H1 (cell line): ENCODE measurements at regions not wholly inside any gene's neighbourhood (a gene's known extent, or its start where the extent isn't known, plus 50 kb on each side); places are given as distances from the start of the nearest gene placed in this dataset.

Source experiments
- CTCF ChIA-PET: fragments of 300-600 bp; sonication (Branson Sonifier 250); formaldehyde crosslinking; loops from one replicate; lab custom pipeline; 2021; ENCODE audit not compliant: partially characterized antibody; lab: Charles Lee
- POLR2A ChIA-PET: fragments of 300-600 bp; sonication (Branson Sonifier 250); formaldehyde crosslinking; loops from one replicate; lab custom pipeline; 2021; ENCODE audit warnings: inconsistent platforms; ENCODE audit not compliant: partially characterized antibody; lab: Charles Lee
- DNase-seq, 2 experiments: peaks; one replicate each; pipeline versions ENCODE4 v3.0.0 to v3.0.0-alpha.2; 2010 to 2022; ENCODE audit warnings: low spot score in 2 of 2, low read depth in 1 of 2, mixed read lengths in 1 of 2
- FAIRE-seq: peaks from 2 replicates; lab custom pipeline; 2011; peaks lifted over from hg19 to GRCh38; lab: Jason Lieb, UNC
- H2AFZ ChIP-seq: 2 replicates; pipeline ENCODE4 v1.8.1; 2012; ENCODE audit warnings: low read length, inconsistent platforms
- H2AK5ac ChIP-seq: 2 replicates; pipeline ENCODE4 v1.6.1; 2013; ENCODE audit warnings: low read depth, low read length
- H2BK120ac ChIP-seq: replicated peaks from 2 replicates; pipeline ENCODE3; 2013; ENCODE audit warnings: low read depth, low read length, inconsistent platforms
- H2BK12ac ChIP-seq: 2 replicates; pipeline ENCODE4 v1.6.1; 2013; ENCODE audit warnings: low read depth, low read length
- H2BK15ac ChIP-seq: 2 replicates; pipeline ENCODE4 v1.6.1; 2013; ENCODE audit warnings: low read length
- H2BK20ac ChIP-seq: 2 replicates; pipeline ENCODE4 v1.6.1; 2013; ENCODE audit warnings: low read length
- H2BK5ac ChIP-seq: 2 replicates; pipeline ENCODE4 v1.6.1; 2013; ENCODE audit warnings: low read depth, low read length
- H3K14ac ChIP-seq: 2 replicates; pipeline ENCODE4 v1.6.1; 2013; ENCODE audit warnings: inconsistent platforms; ENCODE audit not compliant: insufficient read length
- H3K18ac ChIP-seq: 2 replicates; pipeline ENCODE4 v1.6.1; 2013; ENCODE audit warnings: low read length; ENCODE audit errors: extremely low read depth
- H3K23ac ChIP-seq: 2 replicates; pipeline ENCODE4 v1.6.1; 2013; ENCODE audit warnings: inconsistent platforms; ENCODE audit not compliant: insufficient read length
- H3K23me2 ChIP-seq: 2 replicates; pipeline ENCODE4 v1.6.1; 2013; ENCODE audit warnings: low read depth, low read length
- H3K27ac ChIP-seq: 2 replicates; pipeline ENCODE4 v1.6.1; 2011; ENCODE audit warnings: low read depth, low read length, inconsistent platforms
- H3K27me3 ChIP-seq, 4 experiments: replicated peaks in 1 of 4; 1 replicate in 1 of 4; 2 replicates in 3 of 4; pipeline versions ENCODE4 v1.6.1 to v1.8.1; 2011 to 2013; ENCODE audit warnings: low read length in 3 of 4, mild to moderate bottlenecking in 3 of 4, inconsistent platforms in 2 of 4, mixed read lengths in 2 of 4, moderate library complexity in 1 of 4; ENCODE audit not compliant: control insufficient read depth in 3 of 4, insufficient read depth in 3 of 4; ENCODE audit errors: extremely low read depth in 1 of 4
- H3K36me3 ChIP-seq, 4 experiments: 2 replicates each; pipeline versions ENCODE4 v1.6.1 to v1.8.1; 2011 to 2013; ENCODE audit warnings: mild to moderate bottlenecking in 4 of 4, low read length in 3 of 4, moderate library complexity in 2 of 4, control low read depth in 1 of 4, inconsistent platforms in 1 of 4; ENCODE audit not compliant: insufficient read depth in 4 of 4, control insufficient read depth in 2 of 4
- H3K4ac ChIP-seq: replicated peaks from 2 replicates; pipeline ENCODE3; 2013; ENCODE audit warnings: low read length, low read depth, mixed read lengths, inconsistent platforms; ENCODE audit not compliant: insufficient read length
- H3K4me1 ChIP-seq, 4 experiments: replicated peaks in 1 of 4; 1 replicate in 1 of 4; 2 replicates in 3 of 4; pipeline versions ENCODE4 v1.6.1 to v1.8.1; 2011 to 2013; ENCODE audit warnings: low read length in 3 of 4, inconsistent platforms in 2 of 4, mixed read lengths in 1 of 4; ENCODE audit not compliant: insufficient read depth in 4 of 4, control insufficient read depth in 3 of 4
- H3K4me2 ChIP-seq, 2 experiments: 2 replicates each; pipeline versions ENCODE4 v1.6.1 to v1.8.1; 2011 to 2013; ENCODE audit warnings: low read depth in 2 of 2, low read length in 2 of 2, control low read depth in 1 of 2, inconsistent platforms in 1 of 2, mild to moderate bottlenecking in 1 of 2; ENCODE audit not compliant: insufficient read depth in 1 of 2
- H3K4me3 ChIP-seq, 4 experiments: fragments of 200-600, 300-600 bp in 1 of 4; sonication (generic), shearing (Covaris generic), sonication (Bioruptor Twin) in 1 of 4; 2 replicates each; pipeline versions ENCODE4 v1.5.1 to v1.8.1; 2011 to 2016; ENCODE audit warnings: low read length in 4 of 4, low read depth in 3 of 4, control low read depth in 2 of 4, inconsistent platforms in 2 of 4, mild to moderate bottlenecking in 2 of 4, mixed read lengths in 1 of 4, moderate library complexity in 1 of 4; ENCODE audit not compliant: insufficient read depth in 2 of 4; ENCODE audit errors: extremely low read depth in 1 of 4
- H3K56ac ChIP-seq: replicated peaks from 2 replicates; pipeline ENCODE3; 2013; ENCODE audit warnings: low read depth, mild to moderate bottlenecking, mixed read lengths, low read length, inconsistent platforms; ENCODE audit not compliant: insufficient read length
- H3K79me1 ChIP-seq: 2 replicates; pipeline ENCODE4 v1.6.1; 2013; ENCODE audit warnings: low read depth, low read length, control low read depth
- H3K79me2 ChIP-seq, 2 experiments: 2 replicates each; pipeline versions ENCODE4 v1.6.1 to v1.8.1; 2012 to 2013; ENCODE audit warnings: low read length in 2 of 2, mild to moderate bottlenecking in 2 of 2, inconsistent platforms in 1 of 2; ENCODE audit not compliant: insufficient read depth in 2 of 2, control insufficient read depth in 1 of 2
- H3K9ac ChIP-seq, 4 experiments: replicated peaks in 1 of 4; 1 replicate in 1 of 4; 2 replicates in 3 of 4; pipeline versions ENCODE4 v1.6.1 to v1.8.1; 2011 to 2013; ENCODE audit warnings: low read depth in 3 of 4, low read length in 3 of 4, control low read depth in 2 of 4, mild to moderate bottlenecking in 2 of 4, moderate library complexity in 2 of 4, inconsistent platforms in 1 of 4; ENCODE audit errors: extremely low read depth in 1 of 4
- H3K9me3 ChIP-seq, 2 experiments: 2 replicates each; pipeline versions ENCODE4 v1.6.1 to v1.8.1; 2012 to 2013; ENCODE audit warnings: mild to moderate bottlenecking in 2 of 2, moderate library complexity in 2 of 2, control low read depth in 1 of 2, inconsistent platforms in 1 of 2, low read depth in 1 of 2, low read length in 1 of 2, mixed read lengths in 1 of 2; ENCODE audit not compliant: insufficient read depth in 2 of 2
- H4K20me1 ChIP-seq, 2 experiments: replicated peaks in 1 of 2; 2 replicates each; pipeline versions ENCODE3 to v1.8.1; 2011 to 2013; ENCODE audit warnings: inconsistent platforms in 2 of 2, low read length in 2 of 2, mild to moderate bottlenecking in 1 of 2; ENCODE audit not compliant: insufficient read depth in 2 of 2, control insufficient read depth in 1 of 2
- H4K5ac ChIP-seq: 2 replicates; pipeline ENCODE4 v1.6.1; 2013; ENCODE audit warnings: low read length, low read depth, mixed read lengths, inconsistent platforms; ENCODE audit not compliant: insufficient read length
- H4K8ac ChIP-seq: 2 replicates; pipeline ENCODE4 v1.8.0; 2013; ENCODE audit warnings: mild to moderate bottlenecking, moderate library complexity, low read length, inconsistent platforms; ENCODE audit not compliant: insufficient read depth; ENCODE audit errors: extremely low read depth
- H4K91ac ChIP-seq: replicated peaks from 2 replicates; pipeline ENCODE3; 2013; ENCODE audit warnings: low read length, mixed read lengths, inconsistent platforms; ENCODE audit not compliant: insufficient read length
- CTCF ChIP-seq, 3 experiments: IDR thresholded peaks; 1 replicate in 2 of 3; 2 replicates in 1 of 3; pipeline versions ENCODE4 v1.5.1 to v1.6.1; 2011; ENCODE audit warnings: low read length in 3 of 3, mild to moderate bottlenecking in 3 of 3, inconsistent platforms in 2 of 3, low read depth in 1 of 3, moderate library complexity in 1 of 3; ENCODE audit not compliant: insufficient read depth in 1 of 3; ENCODE audit errors: control extremely low read depth in 1 of 3
- FOSL1 ChIP-seq: IDR thresholded peaks from 2 replicates; pipeline ENCODE4 v1.6.1; 2011; ENCODE audit warnings: mild to moderate bottlenecking, low read depth, low read length, moderate library complexity; ENCODE audit not compliant: insufficient read depth
- SP2 ChIP-seq: IDR thresholded peaks from 2 replicates; pipeline ENCODE4 v1.6.1; 2012; ENCODE audit warnings: mild to moderate bottlenecking, low read length, inconsistent platforms
- TAF1 ChIP-seq: IDR thresholded peaks from 2 replicates; pipeline ENCODE4 v1.6.1; 2011; ENCODE audit warnings: mild to moderate bottlenecking, low read depth, low read length
- TCF12 ChIP-seq: IDR thresholded peaks from 2 replicates; pipeline ENCODE4 v1.6.1; 2011; ENCODE audit warnings: low read depth, mild to moderate bottlenecking, low read length
- USF2 ChIP-seq: IDR thresholded peaks from 2 replicates; pipeline ENCODE4 v1.6.1; 2011; ENCODE audit warnings: low read length, improper control_type of control experiment
- WGBS, 2 experiments: shearing (Covaris generic) in 1 of 2; methylation state at CpG; one replicate each; pipeline versions ENCODE4 v1.1.6 to v1.1.7; 2013 to 2015; ENCODE audit warnings: low lambda C conversion rate in 2 of 2, mixed read lengths in 2 of 2, inconsistent platforms in 1 of 2, low coverage in 1 of 2, missing lambda C conversion rate in 1 of 2; ENCODE audit not compliant: insufficient replicate concordance in 2 of 2, insufficient coverage in 1 of 2, insufficient read length in 1 of 2; ENCODE audit errors: extremely low coverage in 1 of 2, missing lambda C conversion rate in 1 of 2; 5-methylcytosine and 5-hydroxymethylcytosine counted together
- TF ChIP-seq, protein P1 (sequence below): IDR thresholded peaks from 2 replicates; pipeline ENCODE4 v1.6.1; 2011; ENCODE audit warnings: low read depth, mild to moderate bottlenecking, low read length; ENCODE audit not compliant: insufficient read depth
- TF ChIP-seq, protein P2 (sequence below): IDR thresholded peaks from 2 replicates; pipeline ENCODE4 v1.6.1; 2012; ENCODE audit warnings: low read length, inconsistent platforms

DNA sequence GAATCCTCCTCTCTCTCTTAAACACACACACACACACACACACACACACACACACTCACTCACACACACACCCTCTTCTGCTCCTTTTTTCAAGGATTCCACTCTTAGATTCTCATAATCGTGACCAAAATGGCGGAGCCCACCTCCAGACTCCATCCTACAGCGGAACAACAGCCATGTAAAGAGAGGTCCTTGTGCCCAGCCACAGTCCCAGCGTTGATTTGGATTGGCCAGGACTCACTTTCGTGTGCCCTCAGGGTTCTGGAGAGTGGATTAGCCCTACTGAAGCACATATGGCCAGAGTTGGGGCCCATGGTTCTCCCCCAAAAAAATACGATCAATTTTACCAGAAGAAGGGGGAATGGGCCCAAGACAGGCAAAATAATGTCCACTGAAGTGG is 90.2 kb upstream of the SMNDC1 start:
- 86% methylated on average over 6 of the region's 6 CpGs; no CpG with 5 or more reads in 1 of the 2 experiments for WGBS, 2 experiments
- ChIA-PET POLR2A (no interaction called here), CTCF (interaction anchor here (0.6 to 2.6 kb wide), 5 partner anchors 10 to 152 kb away, joined by 3 to 6 read pairs (median 5); no protein-coding TSS in a partner anchor)
- Histone ChIP-seq H2BK15ac (no peak overlapping the region), H3K23me2 (no peaks in the 10 kb centered on the region), H3K4ac (no peak overlapping the region), H4K8ac (no peak overlapping the region), H4K5ac (no peak overlapping the region), H4K91ac (no peak overlapping the region), H2BK5ac (no peak overlapping the region), H3K9ac (no peak overlapping the region), H3K27ac (no peak overlapping the region), H3K14ac (no peak overlapping the region), H3K36me3 (no peaks in the 10 kb centered on the region), H2BK12ac (no peak overlapping the region), H2BK20ac (no peak overlapping the region), H3K79me1 (no peaks in the 10 kb centered on the region), H3K56ac (no peak overlapping the region), H3K27me3 (0 out of 7 replicates have a peak, but pooled peaks cover 0 to 2% (median 0%) of the 10 kb centered on the region in 4 experiments), H3K79me2 (no peaks in the 10 kb centered on the region), H2AFZ (no peak overlapping the region), H3K4me1 (peaks cover 6 to 15% (median 9%) of the 10 kb centered on the region in 4 experiments), H2BK120ac (no peak overlapping the region), H2AK5ac (no peak overlapping the region), H3K23ac (no peak overlapping the region), H3K4me3 (no peak overlapping the region), H4K20me1 (no peaks in the 10 kb centered on the region), H3K4me2 (no peak overlapping the region), H3K9me3 (no peaks in the 10 kb centered on the region), H3K18ac (no peak overlapping the region)
- FAIRE-seq: no peak
- no peak for DNase-seq
- TF ChIP-seq, protein P1, sequence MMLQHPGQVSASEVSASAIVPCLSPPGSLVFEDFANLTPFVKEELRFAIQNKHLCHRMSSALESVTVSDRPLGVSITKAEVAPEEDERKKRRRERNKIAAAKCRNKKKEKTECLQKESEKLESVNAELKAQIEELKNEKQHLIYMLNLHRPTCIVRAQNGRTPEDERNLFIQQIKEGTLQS: no peak
- no peak for TF ChIP-seq CTCF (IDR thresholded peaks at IDR 0.05; ENCODE audit: control extremely low read depth in 1 of 3, insufficient read depth in 1 of 3, low read depth in 1 of 3, low read length in 3 of 3)
- TF ChIP-seq, protein P2, sequence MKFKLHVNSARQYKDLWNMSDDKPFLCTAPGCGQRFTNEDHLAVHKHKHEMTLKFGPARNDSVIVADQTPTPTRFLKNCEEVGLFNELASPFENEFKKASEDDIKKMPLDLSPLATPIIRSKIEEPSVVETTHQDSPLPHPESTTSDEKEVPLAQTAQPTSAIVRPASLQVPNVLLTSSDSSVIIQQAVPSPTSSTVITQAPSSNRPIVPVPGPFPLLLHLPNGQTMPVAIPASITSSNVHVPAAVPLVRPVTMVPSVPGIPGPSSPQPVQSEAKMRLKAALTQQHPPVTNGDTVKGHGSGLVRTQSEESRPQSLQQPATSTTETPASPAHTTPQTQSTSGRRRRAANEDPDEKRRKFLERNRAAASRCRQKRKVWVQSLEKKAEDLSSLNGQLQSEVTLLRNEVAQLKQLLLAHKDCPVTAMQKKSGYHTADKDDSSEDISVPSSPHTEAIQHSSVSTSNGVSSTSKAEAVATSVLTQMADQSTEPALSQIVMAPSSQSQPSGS: no peak
- no peak for TF ChIP-seq TAF1
- no peak for TF ChIP-seq SP2
- TF ChIP-seq TCF12: no peak
- TF ChIP-seq FOSL1: no peak
- no peak for TF ChIP-seq USF2
